ENCODE measurements at regions not wholly inside any gene's neighbourhood (a gene's known extent, or its start where the extent isn't known, plus 50 kb on each side); places are given as distances from the start of the nearest gene placed in this dataset.
A peak's percentile ranks its signal among the peaks of the same experiment; 100 is the strongest.

DNA sequence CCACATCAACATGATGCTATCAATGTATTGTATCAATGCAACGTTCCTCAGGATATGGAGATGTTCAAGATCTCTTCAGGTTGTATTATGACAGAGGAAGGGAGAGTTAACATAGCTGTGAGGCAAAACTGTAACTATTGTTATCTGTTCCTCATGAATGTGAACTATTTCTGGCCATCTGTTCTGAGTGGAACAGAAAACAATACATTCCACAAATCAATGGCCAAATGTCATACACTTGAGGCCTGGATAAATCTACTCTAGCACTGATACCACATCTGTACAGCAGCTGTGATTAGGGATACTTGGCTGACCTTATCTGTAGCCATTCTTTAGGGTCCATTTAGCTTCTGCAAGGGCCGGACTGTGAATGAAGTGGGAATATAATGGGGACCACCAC, 447.9 kb downstream of the IRS1 start (continued):
- TF ChIP-seq, protein P1, sequence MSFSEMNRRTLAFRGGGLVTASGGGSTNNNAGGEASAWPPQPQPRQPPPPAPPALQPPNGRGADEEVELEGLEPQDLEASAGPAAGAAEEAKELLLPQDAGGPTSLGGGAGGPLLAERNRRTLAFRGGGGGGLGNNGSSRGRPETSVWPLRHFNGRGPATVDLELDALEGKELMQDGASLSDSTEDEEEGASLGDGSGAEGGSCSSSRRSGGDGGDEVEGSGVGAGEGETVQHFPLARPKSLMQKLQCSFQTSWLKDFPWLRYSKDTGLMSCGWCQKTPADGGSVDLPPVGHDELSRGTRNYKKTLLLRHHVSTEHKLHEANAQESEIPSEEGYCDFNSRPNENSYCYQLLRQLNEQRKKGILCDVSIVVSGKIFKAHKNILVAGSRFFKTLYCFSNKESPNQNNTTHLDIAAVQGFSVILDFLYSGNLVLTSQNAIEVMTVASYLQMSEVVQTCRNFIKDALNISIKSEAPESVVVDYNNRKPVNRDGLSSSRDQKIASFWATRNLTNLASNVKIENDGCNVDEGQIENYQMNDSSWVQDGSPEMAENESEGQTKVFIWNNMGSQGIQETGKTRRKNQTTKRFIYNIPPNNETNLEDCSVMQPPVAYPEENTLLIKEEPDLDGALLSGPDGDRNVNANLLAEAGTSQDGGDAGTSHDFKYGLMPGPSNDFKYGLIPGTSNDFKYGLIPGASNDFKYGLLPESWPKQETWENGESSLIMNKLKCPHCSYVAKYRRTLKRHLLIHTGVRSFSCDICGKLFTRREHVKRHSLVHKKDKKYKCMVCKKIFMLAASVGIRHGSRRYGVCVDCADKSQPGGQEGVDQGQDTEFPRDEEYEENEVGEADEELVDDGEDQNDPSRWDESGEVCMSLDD (tag by site-specific recombination; IDR thresholded peaks at IDR 0.05): no peak
- TF ChIP-seq KLF16 (tag by site-specific recombination; IDR thresholded peaks at IDR 0.05): no peak

GRCh38 chr2:226339616-226340015, 460.0 kb downstream of the IRS1 start:
- CTCF ChIA-PET: interaction anchor here (0.7 kb wide), 1 partner anchor 225 kb away, joined by 3 read pairs; no protein-coding TSS in a partner anchor
- POLR2A ChIA-PET: no interaction called here
- no peaks in the 10 kb centered on the region for H3K36me3 ChIP-seq (ENCODE audit: control insufficient read depth in 2 of 2, insufficient read depth in 1 of 2, low read length in 2 of 2)
- no peak overlapping the region for H3K4me3 ChIP-seq (ENCODE audit: low read depth, low read length)
- H3K9me3 ChIP-seq (ENCODE audit: control insufficient read depth, insufficient read depth, low read depth, low read length): no peaks in the 10 kb centered on the region
- no peak overlapping the region for H3K27ac ChIP-seq (ENCODE audit: extremely low read depth, low read depth, low read length)
- TF ChIP-seq, protein P2, sequence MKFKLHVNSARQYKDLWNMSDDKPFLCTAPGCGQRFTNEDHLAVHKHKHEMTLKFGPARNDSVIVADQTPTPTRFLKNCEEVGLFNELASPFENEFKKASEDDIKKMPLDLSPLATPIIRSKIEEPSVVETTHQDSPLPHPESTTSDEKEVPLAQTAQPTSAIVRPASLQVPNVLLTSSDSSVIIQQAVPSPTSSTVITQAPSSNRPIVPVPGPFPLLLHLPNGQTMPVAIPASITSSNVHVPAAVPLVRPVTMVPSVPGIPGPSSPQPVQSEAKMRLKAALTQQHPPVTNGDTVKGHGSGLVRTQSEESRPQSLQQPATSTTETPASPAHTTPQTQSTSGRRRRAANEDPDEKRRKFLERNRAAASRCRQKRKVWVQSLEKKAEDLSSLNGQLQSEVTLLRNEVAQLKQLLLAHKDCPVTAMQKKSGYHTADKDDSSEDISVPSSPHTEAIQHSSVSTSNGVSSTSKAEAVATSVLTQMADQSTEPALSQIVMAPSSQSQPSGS (tag by site-specific recombination; IDR thresholded peaks at IDR 0.05; ENCODE audit: low read depth): peak; percentile 47; the same call in 1 of the 2 replicates
- no peak for TF ChIP-seq ZNF610 (tag by site-specific recombination; IDR thresholded peaks at IDR 0.05; ENCODE audit: borderline replicate concordance)
- H3K4me1 ChIP-seq (ENCODE audit: control insufficient read depth, insufficient read depth, low read length): no peaks in the 10 kb centered on the region

DNA sequence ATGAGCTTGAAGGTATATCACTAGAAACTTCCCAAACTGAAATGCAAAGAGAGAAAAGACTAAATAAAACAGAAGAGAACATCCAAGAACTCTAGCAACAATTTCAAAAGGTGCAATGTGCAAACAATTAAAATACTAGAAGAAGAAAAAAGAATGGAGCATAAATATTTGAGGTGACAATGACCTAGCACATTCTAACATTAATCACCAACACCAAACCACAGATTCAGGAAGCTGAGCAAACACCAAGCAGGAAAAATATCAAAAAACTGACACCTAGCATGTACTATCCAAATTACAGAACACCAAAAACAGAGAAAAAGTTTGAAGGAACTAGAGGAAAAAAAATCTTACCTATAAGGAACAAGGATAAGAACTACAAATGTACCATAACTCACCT, 460.8 kb downstream of the IRS1 start:
- POLR2A ChIA-PET: no interaction called here
- Histone ChIP-seq H3K36me3 (ENCODE audit: control insufficient read depth in 2 of 2, insufficient read depth in 1 of 2, low read length in 2 of 2) (no peaks in the 10 kb centered on the region), H3K4me3 (ENCODE audit: low read depth, low read length) (no peak overlapping the region), H3K4me1 (ENCODE audit: control insufficient read depth, insufficient read depth, low read length) (no peaks in the 10 kb centered on the region), H3K9me3 (ENCODE audit: control insufficient read depth, insufficient read depth, low read depth, low read length) (no peaks in the 10 kb centered on the region), H3K27ac (ENCODE audit: extremely low read depth, low read depth, low read length) (no peak overlapping the region)
- CTCF ChIA-PET: no interaction called here
- TF ChIP-seq MYNN (tag by site-specific recombination; IDR thresholded peaks at IDR 0.05; ENCODE audit: borderline replicate concordance): no peak
- no peak for TF ChIP-seq PRDM10 (tag by site-specific recombination; IDR thresholded peaks at IDR 0.05)
- no peak for TF ChIP-seq ZNF18 (tag by site-specific recombination; IDR thresholded peaks at IDR 0.05)
- TF ChIP-seq ZNF624 (tag by site-specific recombination; IDR thresholded peaks at IDR 0.05): no peak
- no peak for TF ChIP-seq ZBTB7A (tag by site-specific recombination; IDR thresholded peaks at IDR 0.05; ENCODE audit: low read depth)
- no peak for TF ChIP-seq BCL11B (tag by site-specific recombination; IDR thresholded peaks at IDR 0.05; ENCODE audit: low read depth)
- no peak for TF ChIP-seq IKZF3 (tag by site-specific recombination; IDR thresholded peaks at IDR 0.05)
- TF ChIP-seq PATZ1 (tag by site-specific recombination; IDR thresholded peaks at IDR 0.05): no peak
- TF ChIP-seq OVOL3 (tag by site-specific recombination; IDR thresholded peaks at IDR 0.05): no peak
- no peak for TF ChIP-seq ZNF223 (tag by site-specific recombination; IDR thresholded peaks at IDR 0.05)
- no peak for TF ChIP-seq ZNF155 (tag by site-specific recombination; IDR thresholded peaks at IDR 0.05)
- no peak for TF ChIP-seq HIC1 (tag by site-specific recombination; IDR thresholded peaks at IDR 0.05)
